HUES48 (cell line): ENCODE measurements at regions not wholly inside any gene's neighbourhood (a gene's known extent, or its start where the extent isn't known, plus 50 kb on each side); places are given as distances from the start of the nearest gene placed in this dataset.

Experiments
- H3K27ac ChIP-seq: one replicate; pipeline ENCODE4 v1.7.0; 2013; ENCODE audit warnings: low read depth, low read length, inconsistent platforms
- H3K27me3 ChIP-seq: 2 replicates; pipeline ENCODE4 v1.6.1; 2013; ENCODE audit warnings: mild to moderate bottlenecking, low read length; ENCODE audit not compliant: control insufficient read depth, insufficient read depth
- H3K36me3 ChIP-seq: 2 replicates; pipeline ENCODE4 v1.6.1; 2013; ENCODE audit warnings: low read length; ENCODE audit not compliant: control insufficient read depth, insufficient read depth
- H3K4me1 ChIP-seq: 2 replicates; pipeline ENCODE4 v1.6.1; 2013; ENCODE audit warnings: mild to moderate bottlenecking, low read length; ENCODE audit not compliant: control insufficient read depth, insufficient read depth
- H3K4me3 ChIP-seq: 2 replicates; pipeline ENCODE4 v1.5.1; 2013; ENCODE audit warnings: mild to moderate bottlenecking, low read depth, low read length
- H3K9ac ChIP-seq: 2 replicates; pipeline ENCODE4 v1.6.1; 2013; ENCODE audit warnings: mild to moderate bottlenecking, low read depth, low read length, moderate library complexity
- H3K9me3 ChIP-seq: 2 replicates; pipeline ENCODE4 v1.6.1; 2013; ENCODE audit warnings: low read length; ENCODE audit not compliant: control insufficient read depth, insufficient read depth

- H3K27ac ChIP-seq = peak overlapping the region; percentile 76
- no peaks in the 10 kb centered on the region for H3K36me3 ChIP-seq
- H3K4me1 ChIP-seq = peaks cover 7% of the 10 kb centered on the region; the same call in 1 of the 2 replicates
- no peak overlapping the region for H3K9ac ChIP-seq
- no peaks in the 10 kb centered on the region for H3K27me3 ChIP-seq
- no peaks in the 10 kb centered on the region for H3K9me3 ChIP-seq
- no peak overlapping the region for H3K4me3 ChIP-seq
These were observed 1054.2 kb downstream of the ARAP2 start for GRCh38 chr4:35189988-35190613.

DNA sequence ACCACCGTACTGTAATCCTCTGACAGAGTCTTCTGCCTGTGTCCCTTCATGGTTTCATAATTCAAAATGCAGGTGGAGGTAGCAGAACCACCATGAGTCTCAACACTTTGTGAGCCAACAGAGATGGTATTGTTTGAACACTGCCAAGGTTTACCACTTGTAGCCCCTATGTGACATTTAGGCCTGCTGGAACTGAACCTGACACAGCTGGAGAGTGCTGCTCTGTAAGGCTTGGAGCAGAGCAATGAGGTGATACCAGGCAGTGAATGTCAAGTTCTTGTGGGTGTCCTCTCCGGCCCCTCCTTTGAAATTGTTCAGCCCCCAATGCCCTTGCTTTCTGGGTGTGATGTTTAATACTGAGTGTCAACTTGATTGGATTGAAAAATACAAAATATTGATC lies 1042.9 kb downstream of the ARAP2 start:
- Histone ChIP-seq H3K36me3 (no peaks in the 10 kb centered on the region), H3K4me1 (no peaks in the 10 kb centered on the region), H3K4me3 (no peak overlapping the region), H3K9ac (no peak overlapping the region), H3K9me3 (no peaks in the 10 kb centered on the region), H3K27ac (no peak overlapping the region), H3K27me3 (no peaks in the 10 kb centered on the region)

GRCh38 chr4:35216636-35217035 lies 1027.7 kb downstream of the ARAP2 start:
- no peaks in the 10 kb centered on the region for H3K36me3 ChIP-seq
- H3K4me1 ChIP-seq = peaks cover 14% of the 10 kb centered on the region

DNA sequence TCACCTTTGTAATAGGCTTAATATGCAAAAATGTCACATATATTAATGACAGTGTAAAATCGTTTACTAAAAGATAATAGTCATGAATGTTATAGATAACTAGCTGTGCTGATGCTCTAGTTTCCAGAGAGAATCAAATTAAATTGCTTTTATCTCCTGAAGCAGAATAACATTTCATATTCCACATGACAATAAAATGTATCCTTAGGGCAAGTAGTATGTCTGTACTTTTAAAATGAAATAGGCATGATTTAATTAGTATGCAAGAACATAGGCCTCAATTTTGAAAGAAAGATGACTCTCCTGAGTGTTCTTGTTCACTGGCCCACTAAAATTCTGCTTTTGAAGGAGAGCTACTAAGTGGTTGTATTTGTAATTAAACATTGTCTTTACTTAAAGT lies 1027.0 kb downstream of the ARAP2 start:
- no peak overlapping the region for H3K4me3 ChIP-seq
- H3K4me1 ChIP-seq = peaks cover 14% of the 10 kb centered on the region
- no peaks in the 10 kb centered on the region for H3K36me3 ChIP-seq
- H3K9me3 ChIP-seq = no peaks in the 10 kb centered on the region
- H3K27me3 ChIP-seq = no peaks in the 10 kb centered on the region
- no peak overlapping the region for H3K9ac ChIP-seq
- H3K27ac ChIP-seq = no peak overlapping the region

More at GRCh38 chr4:35216636-35217035, 1027.7 kb downstream of the ARAP2 start:
- no peak overlapping the region for H3K27ac ChIP-seq
- no peaks in the 10 kb centered on the region for H3K9me3 ChIP-seq
- no peak overlapping the region for H3K9ac ChIP-seq
- H3K4me3 ChIP-seq = no peak overlapping the region
- no peaks in the 10 kb centered on the region for H3K27me3 ChIP-seq

GRCh38 chr4:35228313-35228712 lies 1016.0 kb downstream of the ARAP2 start:
- Histone ChIP-seq H3K27me3 (no peaks in the 10 kb centered on the region), H3K9ac (no peak overlapping the region), H3K4me1 (no peaks in the 10 kb centered on the region), H3K4me3 (no peak overlapping the region), H3K9me3 (no peaks in the 10 kb centered on the region), H3K27ac (no peak overlapping the region), H3K36me3 (no peaks in the 10 kb centered on the region)

DNA sequence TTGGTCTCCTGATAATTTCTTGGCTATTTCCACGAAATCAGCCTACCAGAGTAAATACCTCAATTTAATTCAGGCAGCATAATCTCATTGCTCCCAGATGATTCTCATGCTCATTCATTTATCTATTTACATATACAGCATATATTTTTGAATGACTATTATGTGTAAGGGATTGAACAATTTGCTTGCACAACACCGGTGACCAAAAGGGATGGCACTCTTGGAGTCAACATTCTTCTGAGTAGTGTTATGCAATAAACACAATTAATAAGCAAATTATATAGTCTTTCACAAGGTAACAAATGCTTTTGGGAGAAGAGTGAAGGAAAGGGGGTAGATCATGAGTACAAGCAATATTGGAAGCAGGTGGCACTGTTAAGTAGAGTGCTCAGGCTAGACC lies 1015.3 kb downstream of the ARAP2 start:
- H3K9ac ChIP-seq = no peak overlapping the region
- H3K27ac ChIP-seq = no peak overlapping the region
- H3K9me3 ChIP-seq = no peaks in the 10 kb centered on the region
- no peaks in the 10 kb centered on the region for H3K36me3 ChIP-seq
- H3K27me3 ChIP-seq = no peaks in the 10 kb centered on the region
- no peak overlapping the region for H3K4me3 ChIP-seq
- H3K4me1 ChIP-seq = no peaks in the 10 kb centered on the region

DNA sequence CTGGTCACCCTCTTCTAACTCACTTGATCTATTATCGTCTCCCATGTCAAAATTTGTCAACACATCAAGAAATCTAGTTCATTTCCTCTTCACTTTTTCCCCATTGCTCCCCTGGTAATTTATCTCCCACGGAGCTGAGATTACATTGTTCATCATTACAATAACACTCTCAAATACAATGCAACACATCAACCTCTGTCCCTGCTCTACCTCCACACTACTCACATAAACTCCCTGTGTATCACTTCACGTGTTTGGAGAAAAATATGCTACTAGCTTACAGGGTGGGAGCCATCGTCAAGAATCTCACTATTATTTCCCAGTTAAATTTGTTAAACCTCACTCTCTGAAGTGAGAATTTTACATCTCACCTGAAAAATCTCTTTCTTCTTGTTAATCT lies 1006.4 kb downstream of the ARAP2 start:
- no peak overlapping the region for H3K27ac ChIP-seq

GRCh38 chr4:35238793-35239192 lies 1005.5 kb downstream of the ARAP2 start:
- Histone ChIP-seq H3K9ac (no peak overlapping the region), H3K27me3 (no peaks in the 10 kb centered on the region), H3K27ac (no peak overlapping the region), H3K9me3 (no peaks in the 10 kb centered on the region; the same call in 1 of the 2 replicates), H3K4me1 (no peaks in the 10 kb centered on the region), H3K36me3 (no peaks in the 10 kb centered on the region), H3K4me3 (no peak overlapping the region)

More for the DNA sequence above, 1006.4 kb downstream of the ARAP2 start:
- Histone ChIP-seq H3K36me3 (no peaks in the 10 kb centered on the region), H3K4me1 (no peaks in the 10 kb centered on the region), H3K9ac (no peak overlapping the region), H3K27me3 (no peaks in the 10 kb centered on the region), H3K9me3 (no peaks in the 10 kb centered on the region; the same call in 1 of the 2 replicates), H3K4me3 (no peak overlapping the region)

- H3K4me3 ChIP-seq = no peak overlapping the region
- H3K27ac ChIP-seq = no peak overlapping the region
- peaks cover 11% of the 10 kb centered on the region for H3K4me1 ChIP-seq
- no peak overlapping the region for H3K9ac ChIP-seq
- H3K36me3 ChIP-seq = no peaks in the 10 kb centered on the region
- no peaks in the 10 kb centered on the region for H3K9me3 ChIP-seq
- no peaks in the 10 kb centered on the region for H3K27me3 ChIP-seq
These were observed 997.8 kb downstream of the ARAP2 start for GRCh38 chr4:35246493-35246892.

DNA sequence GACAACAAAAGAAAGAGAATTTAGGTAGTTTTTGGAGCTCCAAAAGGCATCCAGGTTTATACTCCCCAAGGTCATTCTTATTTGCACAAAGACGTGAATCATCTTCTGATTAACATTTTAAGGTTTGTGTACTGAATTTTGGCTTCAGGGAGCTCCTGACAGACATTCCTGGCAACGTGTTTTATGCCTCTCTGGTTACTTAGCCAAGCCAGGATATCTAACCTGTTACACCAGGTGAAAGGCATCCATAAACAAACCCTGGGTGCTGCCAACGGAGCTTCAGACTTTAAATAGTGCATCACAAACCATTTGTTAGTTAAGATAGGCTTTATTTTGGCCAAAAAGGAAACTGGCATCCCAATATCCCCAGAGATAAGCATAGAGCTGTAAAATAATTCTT lies 997.3 kb downstream of the ARAP2 start:
- H3K4me1 ChIP-seq = peaks cover 11% of the 10 kb centered on the region
- no peaks in the 10 kb centered on the region for H3K9me3 ChIP-seq
- no peak overlapping the region for H3K27ac ChIP-seq
- H3K36me3 ChIP-seq = no peaks in the 10 kb centered on the region
- no peak overlapping the region for H3K9ac ChIP-seq
- H3K4me3 ChIP-seq = no peak overlapping the region
- no peaks in the 10 kb centered on the region for H3K27me3 ChIP-seq

GRCh38 chr4:35250331-35250730 lies 994.0 kb downstream of the ARAP2 start:
- no peak overlapping the region for H3K9ac ChIP-seq
- no peak overlapping the region for H3K4me3 ChIP-seq
- H3K27me3 ChIP-seq = no peaks in the 10 kb centered on the region

More at GRCh38 chr4:35250331-35250730, 994.0 kb downstream of the ARAP2 start:
- Histone ChIP-seq H3K36me3 (no peaks in the 10 kb centered on the region), H3K27ac (no peak overlapping the region), H3K4me1 (peaks cover 11% of the 10 kb centered on the region), H3K9me3 (no peaks in the 10 kb centered on the region)
